Neural cell (in vitro differentiated cells): ENCODE measurements at regions not wholly inside any gene's neighbourhood (a gene's known extent, or its start where the extent isn't known, plus 50 kb on each side); places are given as distances from the start of the nearest gene placed in this dataset.

Source experiments
- H2AFZ ChIP-seq: fragments of 200-600, 300-800 bp; sonication (generic), shearing (Covaris generic); 2 replicates; pipeline ENCODE4 v1.6.0; 2014; ENCODE audit warnings: low read depth, mild to moderate bottlenecking, antibody characterized with exemption, low read length, moderate library complexity
- H3F3A ChIP-seq: fragments of 200-600 bp; shearing (Covaris generic); 2 replicates; pipeline ENCODE4 v1.6.1; 2016; ENCODE audit warnings: mild to moderate bottlenecking, moderate library complexity, mixed read lengths, antibody characterized with exemption, low read length; ENCODE audit not compliant: insufficient read depth, poor library complexity, severe bottlenecking
- H3K27ac ChIP-seq: fragments of 200-600, 300-800 bp; sonication (generic), shearing (Covaris generic); 2 replicates; pipeline ENCODE4 v1.5.1; 2014; ENCODE audit warnings: mild to moderate bottlenecking, low read length, moderate library complexity
- H3K27me3 ChIP-seq: fragments of 300-800, 200-600 bp; sonication (generic), shearing (Covaris generic); 2 replicates; pipeline ENCODE4 v1.6.0; 2014; ENCODE audit warnings: mild to moderate bottlenecking, low read depth, low read length, moderate library complexity; ENCODE audit not compliant: insufficient read depth
- H3K36me3 ChIP-seq: fragments of 300-800, 200-600 bp; sonication (generic), shearing (Covaris generic); 2 replicates; pipeline ENCODE4 v1.5.1; 2014; ENCODE audit warnings: mild to moderate bottlenecking, antibody characterized with exemption, low read length, moderate library complexity; ENCODE audit not compliant: insufficient read depth
- H3K4me2 ChIP-seq: fragments of 300-800, 200-600 bp; sonication (generic), shearing (Covaris generic); 2 replicates; pipeline ENCODE4 v1.6.0; 2014; ENCODE audit warnings: mild to moderate bottlenecking, low read length
- H3K4me3 ChIP-seq: fragments of 300-800, 200-600 bp; sonication (generic), shearing (Covaris generic); 2 replicates; pipeline ENCODE4 v1.5.1; 2014; ENCODE audit warnings: mild to moderate bottlenecking, low read length, moderate library complexity
- H3K79me2 ChIP-seq: fragments of 200-600 bp; shearing (Covaris generic); replicated peaks from 2 replicates; pipeline ENCODE4 v1.6.0; 2014; ENCODE audit warnings: mild to moderate bottlenecking, low read length, moderate library complexity; ENCODE audit not compliant: insufficient read depth
- H3K9ac ChIP-seq: fragments of 300-800, 200-600 bp; sonication (generic), shearing (Covaris generic); 2 replicates; pipeline ENCODE4 v1.6.1; 2016; ENCODE audit warnings: mild to moderate bottlenecking, low read length, mixed read lengths
- H3K9me2 ChIP-seq: fragments of 200-600 bp; shearing (Covaris generic); 2 replicates; pipeline ENCODE4 v1.6.1; 2016; ENCODE audit warnings: mild to moderate bottlenecking, low read length, mixed read lengths; ENCODE audit not compliant: insufficient read depth
- H3K9me3 ChIP-seq: fragments of 200-600, 300-800 bp; sonication (generic), shearing (Covaris generic); 2 replicates; pipeline ENCODE4 v1.6.1; 2016; ENCODE audit warnings: mild to moderate bottlenecking, mixed run types, low read length, moderate library complexity, mixed read lengths
- H4K20me1 ChIP-seq: fragments of 200-600 bp; shearing (Covaris generic); 2 replicates; pipeline ENCODE4 v1.6.1; 2016; ENCODE audit warnings: mild to moderate bottlenecking, mixed run types; ENCODE audit not compliant: insufficient read depth
- EP300 ChIP-seq: fragments of 450-650 bp; conservative IDR thresholded peaks from 2 replicates; pipeline ENCODE4 v1.6.1; 2014; ENCODE audit warnings: antibody characterized with exemption, mild to moderate bottlenecking, moderate library complexity; ENCODE audit not compliant: poor library complexity, severe bottlenecking
- EZH2 ChIP-seq: fragments of 200-600, 300-800 bp; shearing (Covaris generic), sonication (generic); IDR thresholded peaks from 2 replicates; pipeline ENCODE4 v1.6.1; 2014; ENCODE audit warnings: antibody characterized with exemption, low read length, borderline replicate concordance, mild to moderate bottlenecking; ENCODE audit not compliant: insufficient read depth, poor library complexity, severe bottlenecking
- MXI1 ChIP-seq: fragments of 450-650 bp; conservative IDR thresholded peaks from 2 replicates; pipeline ENCODE4 v1.6.1; 2014; ENCODE audit warnings: antibody characterized with exemption, mild to moderate bottlenecking; ENCODE audit not compliant: poor library complexity, severe bottlenecking
- POLR2AphosphoS5 ChIP-seq: IDR thresholded peaks from 2 replicates; pipeline ENCODE4 v1.6.1; 2012
- RAD21 ChIP-seq: fragments of 450-650 bp; conservative IDR thresholded peaks from 2 replicates; pipeline ENCODE4 v1.6.1; 2014; ENCODE audit warnings: antibody characterized with exemption, mild to moderate bottlenecking, moderate library complexity
- REST ChIP-seq: IDR thresholded peaks from 2 replicates; pipeline ENCODE4 v1.6.1; 2012; ENCODE audit warnings: borderline replicate concordance
- SMC3 ChIP-seq: fragments of 450-650 bp; conservative IDR thresholded peaks from 2 replicates; pipeline ENCODE4 v1.6.1; 2014; ENCODE audit warnings: antibody characterized with exemption, mild to moderate bottlenecking, moderate library complexity; ENCODE audit not compliant: poor library complexity
- TAF1 ChIP-seq: IDR thresholded peaks from 2 replicates; pipeline ENCODE4 v1.6.1; 2012; ENCODE audit warnings: low read depth
- TF ChIP-seq, protein P1 (sequence below): fragments of 450-650 bp; IDR thresholded peaks from 2 replicates; pipeline ENCODE4 v1.5.1; 2014; ENCODE audit warnings: antibody characterized with exemption, mild to moderate bottlenecking, moderate library complexity; ENCODE audit not compliant: poor library complexity, severe bottlenecking

DNA sequence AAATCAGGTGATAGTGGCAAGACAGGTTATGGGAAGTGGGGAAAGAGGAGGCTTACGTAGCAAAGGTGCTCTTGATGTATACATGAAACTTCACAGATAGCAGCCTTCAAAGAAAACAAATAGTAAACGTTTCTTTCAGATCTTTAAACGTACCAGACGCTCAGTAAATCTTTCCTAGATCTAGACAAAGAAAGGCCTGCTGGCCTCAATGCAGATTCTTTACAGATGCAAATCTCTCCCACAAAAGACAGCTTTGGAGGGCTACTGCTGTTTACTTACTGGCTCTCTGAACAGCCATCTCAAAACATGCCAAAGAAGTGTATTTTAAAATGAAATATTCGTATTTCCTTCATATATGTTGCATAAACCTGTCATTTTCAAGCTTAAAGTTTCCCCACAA lies 1279.9 kb upstream of the NRXN1 start:
- Histone ChIP-seq H3K4me2 (no peak overlapping the region), H3K36me3 (no peaks in the 10 kb centered on the region), H3K27ac (no peak overlapping the region), H3K9me2 (no peaks in the 10 kb centered on the region), H3K27me3 (no peaks in the 10 kb centered on the region), H2AFZ (no peak overlapping the region), H4K20me1 (no peaks in the 10 kb centered on the region), H3F3A (no peaks in the 10 kb centered on the region), H3K4me3 (no peak overlapping the region), H3K79me2 (no peaks in the 10 kb centered on the region), H3K9me3 (no peaks in the 10 kb centered on the region), H3K9ac (no peak overlapping the region)
- no peak for TF ChIP-seq SMC3
- TF ChIP-seq, protein P1, sequence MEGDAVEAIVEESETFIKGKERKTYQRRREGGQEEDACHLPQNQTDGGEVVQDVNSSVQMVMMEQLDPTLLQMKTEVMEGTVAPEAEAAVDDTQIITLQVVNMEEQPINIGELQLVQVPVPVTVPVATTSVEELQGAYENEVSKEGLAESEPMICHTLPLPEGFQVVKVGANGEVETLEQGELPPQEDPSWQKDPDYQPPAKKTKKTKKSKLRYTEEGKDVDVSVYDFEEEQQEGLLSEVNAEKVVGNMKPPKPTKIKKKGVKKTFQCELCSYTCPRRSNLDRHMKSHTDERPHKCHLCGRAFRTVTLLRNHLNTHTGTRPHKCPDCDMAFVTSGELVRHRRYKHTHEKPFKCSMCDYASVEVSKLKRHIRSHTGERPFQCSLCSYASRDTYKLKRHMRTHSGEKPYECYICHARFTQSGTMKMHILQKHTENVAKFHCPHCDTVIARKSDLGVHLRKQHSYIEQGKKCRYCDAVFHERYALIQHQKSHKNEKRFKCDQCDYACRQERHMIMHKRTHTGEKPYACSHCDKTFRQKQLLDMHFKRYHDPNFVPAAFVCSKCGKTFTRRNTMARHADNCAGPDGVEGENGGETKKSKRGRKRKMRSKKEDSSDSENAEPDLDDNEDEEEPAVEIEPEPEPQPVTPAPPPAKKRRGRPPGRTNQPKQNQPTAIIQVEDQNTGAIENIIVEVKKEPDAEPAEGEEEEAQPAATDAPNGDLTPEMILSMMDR, result no peak
- no peak for TF ChIP-seq EP300
- no peak for TF ChIP-seq TAF1
- TF ChIP-seq EZH2, result no peak
- TF ChIP-seq REST, result no peak
- TF ChIP-seq POLR2AphosphoS5, result no peak
- TF ChIP-seq MXI1, result no peak
- no peak for TF ChIP-seq RAD21

GRCh38 chr2:52308156-52308555 lies 1276.2 kb upstream of the NRXN1 start:
- H4K20me1 ChIP-seq, result no peaks in the 10 kb centered on the region
- H3K79me2 ChIP-seq, result no peaks in the 10 kb centered on the region
- H3K27ac ChIP-seq, result no peak overlapping the region
- no peaks in the 10 kb centered on the region for H3K27me3 ChIP-seq
- no peak overlapping the region for H2AFZ ChIP-seq
- no peak overlapping the region for H3K4me3 ChIP-seq
- no peaks in the 10 kb centered on the region for H3K36me3 ChIP-seq
- H3K9me2 ChIP-seq, result no peaks in the 10 kb centered on the region
- TF ChIP-seq EP300, result no peak
- TF ChIP-seq SMC3, result no peak
- no peak for TF ChIP-seq EZH2
- TF ChIP-seq REST, result no peak
- TF ChIP-seq TAF1, result no peak
- no peak for TF ChIP-seq POLR2AphosphoS5
- TF ChIP-seq, protein P1, result no peak
- TF ChIP-seq MXI1, result no peak
- no peak for TF ChIP-seq RAD21
- H3K9ac ChIP-seq, result no peak overlapping the region
- no peaks in the 10 kb centered on the region for H3K9me3 ChIP-seq
- H3K4me2 ChIP-seq, result no peak overlapping the region
- H3F3A ChIP-seq, result no peaks in the 10 kb centered on the region
